ENCODE measurements at regions not wholly inside any gene's neighbourhood (a gene's known extent, or its start where the extent isn't known, plus 50 kb on each side); places are given as distances from the start of the nearest gene placed in this dataset.

DNA sequence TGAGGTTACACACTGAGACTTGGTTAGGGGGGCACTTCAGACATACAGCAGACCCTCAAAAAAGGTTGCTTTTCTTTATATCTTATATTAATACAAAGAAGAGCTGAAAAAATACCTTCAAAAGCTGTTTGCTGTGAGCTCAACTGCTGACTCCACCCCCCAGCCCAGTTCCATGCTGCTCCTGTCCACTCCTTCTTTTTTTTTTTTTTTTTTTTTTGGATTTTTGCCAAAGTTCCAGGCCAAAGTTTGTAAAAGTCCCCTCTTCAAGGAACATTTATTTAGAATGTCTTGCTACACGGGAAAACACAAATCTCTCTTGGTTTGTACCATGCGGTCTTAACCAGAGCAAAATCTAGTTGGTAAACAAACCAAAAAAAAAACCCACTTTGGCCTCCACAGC, 85.3 kb upstream of the AKAP12 start:
- Histone ChIP-seq H3K27ac (ENCODE audit: low read length) (no peak overlapping the region), H3K4me1 (ENCODE audit: control insufficient read depth, insufficient read depth, low read length) (no peaks in the 10 kb centered on the region), H3K36me3 (ENCODE audit: control insufficient read depth, insufficient read depth, low read length) (no peaks in the 10 kb centered on the region), H3K9me3 (ENCODE audit: control insufficient read depth, low read depth, low read length) (no peaks in the 10 kb centered on the region), H3K4me3 (ENCODE audit: low read length) (no peak overlapping the region), H3K27me3 (ENCODE audit: control insufficient read depth, insufficient read depth, low read length) (no peaks in the 10 kb centered on the region)
- WGBS (ENCODE audit: insufficient coverage, low lambda C conversion rate) = no CpG with 5 or more reads among the region's 2 CpGs
- DNase-seq = peak in 1 of 2 donors; percentile 47

DNA sequence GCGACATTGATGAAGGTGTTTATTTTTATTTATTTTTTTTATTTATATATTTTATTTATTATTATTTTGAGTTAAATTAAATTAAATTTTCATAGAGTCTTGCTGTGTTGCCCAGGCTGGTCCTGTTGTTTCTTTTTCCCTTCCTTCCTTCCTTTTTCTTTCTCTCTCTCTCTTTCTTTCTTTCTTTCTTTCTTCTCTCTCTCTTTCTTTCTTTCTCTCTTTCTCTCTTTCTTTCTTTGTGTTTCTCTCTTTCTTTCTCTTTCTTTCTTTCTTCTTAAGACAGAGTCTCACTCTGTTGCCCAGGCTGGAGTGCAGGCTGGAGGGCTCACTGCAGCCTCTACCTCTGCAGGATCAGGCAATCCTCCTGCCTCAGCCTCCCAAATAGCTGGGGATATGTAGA, 84.7 kb upstream of the AKAP12 start:
- DNase-seq = no peak
- no peaks in the 10 kb centered on the region for H3K9me3 ChIP-seq (ENCODE audit: control insufficient read depth, low read depth, low read length)
- no peaks in the 10 kb centered on the region for H3K36me3 ChIP-seq (ENCODE audit: control insufficient read depth, insufficient read depth, low read length)
- no peak overlapping the region for H3K27ac ChIP-seq (ENCODE audit: low read length)
- no peaks in the 10 kb centered on the region for H3K4me1 ChIP-seq (ENCODE audit: control insufficient read depth, insufficient read depth, low read length)
- 100% methylated on average over 1 of the region's 1 CpG for WGBS (ENCODE audit: insufficient coverage, low lambda C conversion rate)
- H3K4me3 ChIP-seq (ENCODE audit: low read length) = no peak overlapping the region
- H3K27me3 ChIP-seq (ENCODE audit: control insufficient read depth, insufficient read depth, low read length) = no peaks in the 10 kb centered on the region

DNA sequence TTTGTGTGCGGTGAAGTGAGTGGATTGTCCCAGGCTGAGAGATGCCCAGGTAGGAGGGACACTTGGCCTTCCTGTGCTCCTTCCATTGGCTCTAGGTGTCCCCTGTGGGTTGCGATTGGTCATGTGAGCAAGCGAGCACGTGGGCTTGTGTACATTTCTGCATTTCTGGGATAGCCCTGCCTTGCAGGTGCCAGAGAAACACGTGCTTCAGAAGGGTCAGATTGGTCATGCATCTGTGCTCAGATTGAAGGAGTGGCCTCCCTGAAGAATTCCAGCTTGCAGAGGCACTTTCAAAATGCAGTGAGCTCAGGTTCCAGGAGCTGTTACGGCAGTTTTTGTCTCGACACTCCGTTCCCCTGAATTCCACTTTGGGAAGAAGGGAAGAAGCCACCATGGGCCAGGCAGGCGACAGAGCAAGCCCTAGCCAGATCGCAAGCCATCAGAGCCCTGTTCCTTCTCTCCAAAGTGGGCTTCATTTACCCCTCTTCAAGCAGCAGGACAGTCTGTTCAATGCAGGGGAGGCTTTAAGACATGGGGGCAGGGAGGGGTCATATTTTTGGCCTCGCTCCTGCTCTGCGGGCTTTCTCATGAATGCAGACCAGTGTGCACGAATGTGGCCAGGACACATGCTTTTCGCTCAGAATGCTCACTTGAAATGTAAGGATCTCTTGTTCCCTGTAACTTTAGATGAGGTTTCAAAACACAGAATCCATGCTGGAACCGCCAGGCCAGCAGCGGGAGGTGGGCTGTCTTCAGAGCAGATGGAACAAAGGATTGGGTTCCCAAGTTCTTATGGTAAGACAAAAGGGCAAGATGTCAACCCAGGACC, 78.6 kb upstream of the AKAP12 start:
- Histone ChIP-seq H3K4me1 (ENCODE audit: control insufficient read depth, insufficient read depth, low read length) (peaks cover 3% of the 10 kb centered on the region), H3K36me3 (ENCODE audit: control insufficient read depth, insufficient read depth, low read length) (no peaks in the 10 kb centered on the region), H3K27me3 (ENCODE audit: control insufficient read depth, insufficient read depth, low read length) (no peaks in the 10 kb centered on the region), H3K4me3 (ENCODE audit: low read length) (no peak overlapping the region), H3K9me3 (ENCODE audit: control insufficient read depth, low read depth, low read length) (no peaks in the 10 kb centered on the region), H3K27ac (ENCODE audit: low read length) (no peak overlapping the region)
- DNase-seq = peak; percentile 48 to 72
- WGBS (ENCODE audit: insufficient coverage, low lambda C conversion rate) = no CpG with 5 or more reads among the region's 16 CpGs

DNA sequence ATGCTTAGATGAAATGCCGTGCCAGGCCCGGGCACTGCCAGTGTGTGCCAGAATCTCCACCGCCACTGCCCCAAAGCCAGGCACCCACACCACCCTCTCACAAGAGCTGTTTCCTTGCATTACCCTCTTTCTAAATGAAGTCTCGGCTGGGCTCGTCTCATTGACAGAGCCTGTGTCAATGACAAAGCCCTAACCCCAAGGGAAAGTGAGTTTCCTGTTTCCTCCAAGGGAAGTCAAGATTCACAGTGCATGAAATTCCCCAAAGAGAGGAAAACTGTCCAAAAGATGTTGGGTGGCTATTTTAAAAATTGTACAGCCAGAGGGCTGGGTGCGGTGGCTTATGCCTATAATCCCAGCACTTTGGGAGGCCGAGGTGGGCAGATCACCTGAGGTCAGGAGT, 75.4 kb upstream of the AKAP12 start:
- DNase-seq = no peak
- Histone ChIP-seq H3K27ac (ENCODE audit: low read length) (no peak overlapping the region), H3K9me3 (ENCODE audit: control insufficient read depth, low read depth, low read length) (no peaks in the 10 kb centered on the region), H3K4me3 (ENCODE audit: low read length) (no peak overlapping the region), H3K36me3 (ENCODE audit: control insufficient read depth, insufficient read depth, low read length) (no peaks in the 10 kb centered on the region), H3K27me3 (ENCODE audit: control insufficient read depth, insufficient read depth, low read length) (no peaks in the 10 kb centered on the region), H3K4me1 (ENCODE audit: control insufficient read depth, insufficient read depth, low read length) (peaks cover 3% of the 10 kb centered on the region)
- WGBS (ENCODE audit: insufficient coverage, low lambda C conversion rate) = no CpG with 5 or more reads among the region's 7 CpGs

DNA sequence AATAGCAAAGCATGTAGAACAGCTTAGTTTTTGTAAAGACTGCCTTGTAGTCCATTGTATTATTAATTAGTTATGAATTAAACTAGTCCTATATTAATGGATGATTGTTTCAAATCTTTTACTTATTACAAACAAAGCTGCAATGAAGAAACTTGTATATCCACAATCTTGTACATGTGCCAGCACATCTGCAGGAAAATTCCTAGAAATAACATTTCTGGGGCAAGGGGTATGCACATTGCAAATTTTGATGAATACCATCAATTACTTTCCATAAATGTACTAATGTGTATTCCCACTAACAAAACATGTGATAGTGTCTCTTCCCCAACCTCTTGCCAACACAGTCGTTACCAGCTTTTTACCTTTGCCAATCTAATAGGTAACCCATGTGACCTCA, 73.6 kb upstream of the AKAP12 start:
- Histone ChIP-seq H3K27ac (ENCODE audit: low read length) (no peak overlapping the region), H3K4me1 (ENCODE audit: control insufficient read depth, insufficient read depth, low read length) (peaks cover 2% of the 10 kb centered on the region), H3K4me3 (ENCODE audit: low read length) (no peak overlapping the region), H3K9me3 (ENCODE audit: control insufficient read depth, low read depth, low read length) (no peaks in the 10 kb centered on the region), H3K27me3 (ENCODE audit: control insufficient read depth, insufficient read depth, low read length) (no peaks in the 10 kb centered on the region), H3K36me3 (ENCODE audit: control insufficient read depth, insufficient read depth, low read length) (no peaks in the 10 kb centered on the region)
- no peak for DNase-seq
- no CpG with 5 or more reads among the region's 1 CpG for WGBS (ENCODE audit: insufficient coverage, low lambda C conversion rate)

DNA sequence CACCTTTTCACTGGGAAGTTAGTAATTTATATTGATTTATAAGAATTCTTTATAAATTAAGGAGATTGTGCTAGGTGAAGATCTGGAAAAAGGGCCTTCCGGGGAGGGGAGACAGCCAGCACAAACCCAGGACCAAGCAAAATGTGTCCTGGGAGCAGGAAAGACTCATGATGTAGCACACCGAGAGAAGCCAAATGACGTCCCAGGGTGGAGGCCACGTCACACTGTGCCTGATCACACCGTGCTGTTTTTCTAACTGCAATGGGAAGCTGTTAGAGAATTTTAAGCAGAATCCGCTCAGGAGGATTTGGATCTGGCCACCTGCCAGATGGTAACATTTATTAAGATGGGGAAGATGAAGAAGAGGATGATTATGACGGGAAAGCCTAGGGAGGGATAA, 72.7 kb upstream of the AKAP12 start:
- Histone ChIP-seq H3K9me3 (ENCODE audit: control insufficient read depth, low read depth, low read length) (no peaks in the 10 kb centered on the region), H3K27ac (ENCODE audit: low read length) (no peak overlapping the region), H3K4me1 (ENCODE audit: control insufficient read depth, insufficient read depth, low read length) (no peaks in the 10 kb centered on the region), H3K36me3 (ENCODE audit: control insufficient read depth, insufficient read depth, low read length) (no peaks in the 10 kb centered on the region), H3K27me3 (ENCODE audit: control insufficient read depth, insufficient read depth, low read length) (no peaks in the 10 kb centered on the region), H3K4me3 (ENCODE audit: low read length) (no peak overlapping the region)
- DNase-seq = no peak
- no CpG with 5 or more reads among the region's 7 CpGs for WGBS (ENCODE audit: insufficient coverage, low lambda C conversion rate)

DNA sequence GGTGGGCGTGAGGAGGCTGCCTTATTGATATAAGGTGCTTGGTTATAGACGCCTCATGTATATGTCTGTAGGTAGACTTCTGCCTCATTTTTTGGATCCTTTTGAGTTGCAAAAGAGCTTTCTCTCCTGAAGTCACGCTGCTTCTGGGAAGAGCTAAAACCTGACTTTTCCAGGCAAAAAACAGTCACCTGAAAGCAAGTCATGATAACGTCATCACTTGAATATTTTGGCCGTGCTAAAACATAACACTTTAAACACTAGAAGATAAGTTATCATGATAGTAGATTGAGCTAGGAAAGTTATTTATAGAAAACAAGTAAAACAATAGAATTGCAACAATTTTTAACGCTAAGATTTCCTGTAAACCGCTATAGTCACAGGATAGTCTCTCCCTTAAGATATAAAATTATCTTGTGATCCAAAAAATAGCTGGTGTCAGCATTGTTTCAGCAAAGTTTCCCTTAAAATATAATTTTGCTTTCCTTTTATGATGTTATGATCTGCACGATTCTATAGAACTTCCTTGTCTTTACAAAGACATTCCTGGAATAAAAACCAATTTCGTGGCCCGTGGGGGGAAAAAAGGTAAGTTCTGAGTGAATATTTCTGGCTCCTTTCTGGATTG, 69.0 kb upstream of the AKAP12 start:
- WGBS (ENCODE audit: insufficient coverage, low lambda C conversion rate) = no CpG with 5 or more reads among the region's 10 CpGs
- H3K9me3 ChIP-seq (ENCODE audit: control insufficient read depth, low read depth, low read length) = no peaks in the 10 kb centered on the region

DNA sequence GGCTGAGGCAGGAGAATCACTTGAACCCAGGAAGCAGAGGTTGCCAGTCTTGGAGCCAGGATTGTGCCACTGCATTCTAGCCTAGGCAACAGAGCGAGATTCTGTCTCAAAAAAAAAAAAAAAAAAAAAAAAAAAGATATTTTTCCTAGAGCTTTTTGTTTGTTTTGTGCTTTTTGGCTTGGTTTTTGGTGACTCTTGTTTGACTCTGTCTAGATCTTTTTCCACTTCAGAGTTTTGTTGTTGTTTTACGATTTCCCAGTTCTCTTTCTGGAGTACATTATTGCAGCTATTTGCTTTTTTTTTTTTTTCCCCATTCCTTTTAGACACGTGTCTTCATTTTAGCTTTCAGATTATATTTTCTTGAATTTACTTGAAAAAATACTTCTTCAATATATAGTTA, 67.0 kb upstream of the AKAP12 start:
- no peak for DNase-seq
- no peaks in the 10 kb centered on the region for H3K4me1 ChIP-seq (ENCODE audit: control insufficient read depth, insufficient read depth, low read length)
- no peaks in the 10 kb centered on the region for H3K36me3 ChIP-seq (ENCODE audit: control insufficient read depth, insufficient read depth, low read length)
- 90% methylated on average over 1 of the region's 3 CpGs for WGBS (ENCODE audit: insufficient coverage, low lambda C conversion rate)
- H3K27ac ChIP-seq (ENCODE audit: low read length) = no peak overlapping the region
- no peaks in the 10 kb centered on the region for H3K27me3 ChIP-seq (ENCODE audit: control insufficient read depth, insufficient read depth, low read length)
- no peak overlapping the region for H3K4me3 ChIP-seq (ENCODE audit: low read length)
- no peaks in the 10 kb centered on the region for H3K9me3 ChIP-seq (ENCODE audit: control insufficient read depth, low read depth, low read length)

More for the DNA sequence above, 69.0 kb upstream of the AKAP12 start:
- no peak for DNase-seq
- H3K27ac ChIP-seq (ENCODE audit: low read length) = no peak overlapping the region
- H3K4me3 ChIP-seq (ENCODE audit: low read length) = no peak overlapping the region
- H3K36me3 ChIP-seq (ENCODE audit: control insufficient read depth, insufficient read depth, low read length) = no peaks in the 10 kb centered on the region
- no peaks in the 10 kb centered on the region for H3K4me1 ChIP-seq (ENCODE audit: control insufficient read depth, insufficient read depth, low read length)
- no peaks in the 10 kb centered on the region for H3K27me3 ChIP-seq (ENCODE audit: control insufficient read depth, insufficient read depth, low read length)

DNA sequence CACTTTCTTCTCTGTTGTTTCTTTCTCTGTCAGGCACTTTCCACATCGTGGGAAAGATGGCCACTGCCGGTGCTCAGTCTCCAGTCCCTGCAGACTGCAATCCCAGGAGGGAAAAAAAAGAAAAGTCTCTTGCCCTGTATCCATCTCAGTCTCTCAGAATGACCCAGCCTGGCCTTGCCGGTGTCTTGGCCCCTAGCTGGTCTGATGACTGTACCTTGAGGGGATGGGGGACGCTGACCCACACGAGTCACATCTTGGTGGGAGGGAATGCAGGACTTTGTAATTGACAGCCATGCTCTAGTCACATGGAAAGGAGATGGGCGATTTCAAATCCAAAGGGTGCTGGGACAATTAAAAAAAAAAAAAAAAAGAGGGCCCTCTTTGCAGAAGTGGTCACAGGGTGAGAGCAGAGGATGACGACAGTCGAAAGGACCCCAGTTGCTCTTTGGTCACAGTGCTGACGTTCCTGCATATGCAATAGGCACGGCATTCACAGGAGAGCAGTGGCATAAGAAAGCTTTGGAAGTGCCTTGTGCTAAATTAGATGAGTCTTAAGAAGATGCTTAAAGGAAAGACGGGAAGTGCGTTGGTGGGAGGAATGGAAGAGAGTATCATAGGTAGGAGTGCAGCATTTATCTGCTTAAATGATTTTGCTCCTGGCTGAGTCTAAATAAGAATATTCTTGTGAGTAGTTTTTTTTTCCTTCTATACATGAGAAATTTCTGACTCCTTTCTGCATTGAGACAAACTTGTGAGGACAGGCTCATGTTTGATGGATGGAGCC, 63.9 kb upstream of the AKAP12 start:
- Histone ChIP-seq H3K27ac (ENCODE audit: low read length) (no peak overlapping the region), H3K36me3 (ENCODE audit: control insufficient read depth, insufficient read depth, low read length) (no peaks in the 10 kb centered on the region), H3K9me3 (ENCODE audit: control insufficient read depth, low read depth, low read length) (no peaks in the 10 kb centered on the region), H3K4me3 (ENCODE audit: low read length) (no peak overlapping the region), H3K27me3 (ENCODE audit: control insufficient read depth, insufficient read depth, low read length) (no peaks in the 10 kb centered on the region), H3K4me1 (ENCODE audit: control insufficient read depth, insufficient read depth, low read length) (no peaks in the 10 kb centered on the region)
- DNase-seq = no peak
- no CpG with 5 or more reads among the region's 12 CpGs for WGBS (ENCODE audit: insufficient coverage, low lambda C conversion rate)

DNA sequence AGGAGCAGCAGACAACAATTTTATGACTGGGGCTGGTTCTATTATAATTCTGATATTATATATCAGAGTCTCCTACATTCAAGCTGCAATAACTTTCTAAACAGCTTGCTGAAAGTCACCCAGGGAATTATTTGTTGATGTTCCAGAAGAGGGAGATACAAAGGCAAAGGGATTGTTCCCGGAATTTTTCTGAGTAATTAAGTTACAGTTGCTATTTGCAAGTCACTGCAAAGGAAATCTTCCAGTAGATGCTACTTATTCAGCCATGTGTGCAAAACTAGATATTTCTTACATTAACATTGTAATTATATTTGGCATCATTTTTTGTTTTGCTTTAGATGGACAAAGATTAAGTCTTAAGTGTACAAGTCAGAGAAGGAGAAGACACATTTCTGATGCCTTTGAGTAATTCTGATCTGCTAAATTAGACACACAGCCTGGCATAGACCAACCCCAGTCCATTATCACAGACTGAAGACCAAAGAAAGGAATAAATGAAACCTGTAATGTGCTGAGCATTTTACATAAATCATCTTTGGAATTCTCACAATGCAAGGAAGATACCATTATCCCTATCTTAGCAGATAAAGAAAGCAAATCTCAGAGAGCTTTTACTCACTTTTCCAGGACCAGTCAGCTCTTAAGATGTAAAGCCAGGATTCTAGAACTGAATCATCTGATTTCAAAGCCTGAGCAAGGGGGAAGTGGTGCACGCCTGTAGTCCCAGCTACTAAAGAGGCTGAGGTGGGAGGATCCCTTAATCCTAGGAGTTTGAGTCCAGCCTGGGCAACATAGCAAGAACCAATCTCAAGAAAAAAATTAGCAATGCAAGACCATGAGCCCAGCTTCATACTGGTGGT, 62.6 kb upstream of the AKAP12 start:
- H3K27me3 ChIP-seq (ENCODE audit: control insufficient read depth, insufficient read depth, low read length) = no peaks in the 10 kb centered on the region
- H3K36me3 ChIP-seq (ENCODE audit: control insufficient read depth, insufficient read depth, low read length) = no peaks in the 10 kb centered on the region
- H3K27ac ChIP-seq (ENCODE audit: low read length) = no peak overlapping the region
- no peak overlapping the region for H3K4me3 ChIP-seq (ENCODE audit: low read length)
- no peak for DNase-seq
- 67% methylated on average over 1 of the region's 2 CpGs for WGBS (ENCODE audit: insufficient coverage, low lambda C conversion rate)
- no peaks in the 10 kb centered on the region for H3K9me3 ChIP-seq (ENCODE audit: control insufficient read depth, low read depth, low read length)
- H3K4me1 ChIP-seq (ENCODE audit: control insufficient read depth, insufficient read depth, low read length) = no peaks in the 10 kb centered on the region
